Upper lobe of right lung (tissue), 1 donor: ENCODE measurements at regions not wholly inside any gene's neighbourhood (a gene's known extent, or its start where the extent isn't known, plus 50 kb on each side); places are given as distances from the start of the nearest gene placed in this dataset.

Source experiments
- ATAC-seq: fragments of 200-7000 bp; cut with Tn5 transposase; one replicate; pipeline ENCODE4 v1.9.1; 2020; ENCODE audit warnings: mild to moderate bottlenecking, moderate library complexity
- DNase-seq: peaks from one replicate; pipeline ENCODE4 v3.0.0-alpha.2; 2020
- H3K27ac ChIP-seq: fragments of 200-600 bp; one replicate; pipeline ENCODE4 v1.8.0; 2022
- H3K27me3 ChIP-seq: fragments of 200-600 bp; one replicate; pipeline ENCODE4 v1.8.0; 2022; ENCODE audit warnings: mild to moderate bottlenecking
- H3K36me3 ChIP-seq: fragments of 200-600 bp; one replicate; pipeline ENCODE4 v1.8.0; 2022
- H3K4me1 ChIP-seq: fragments of 200-600 bp; one replicate; pipeline ENCODE4 v1.8.0; 2022
- H3K4me3 ChIP-seq: fragments of 200-600 bp; one replicate; pipeline ENCODE4 v1.8.0; 2022; ENCODE audit warnings: mild to moderate bottlenecking
- H3K9me3 ChIP-seq: fragments of 200-600 bp; one replicate; pipeline ENCODE4 v1.8.0; 2022
- CTCF ChIP-seq: fragments of 200-600 bp; IDR thresholded peaks from one replicate; pipeline ENCODE4 v1.8.0; 2022; ENCODE audit warnings: antibody characterized with exemption
- intact Hi-C: fragments of 100-400 bp; cut with DNase I; formaldehyde crosslinking; loops from one replicate; pipeline ENCODE4 v1.11.0; 2022
- donor health status: DM: no; HTN: yes; CAD: no; lungs with severe emphysema.

DNA sequence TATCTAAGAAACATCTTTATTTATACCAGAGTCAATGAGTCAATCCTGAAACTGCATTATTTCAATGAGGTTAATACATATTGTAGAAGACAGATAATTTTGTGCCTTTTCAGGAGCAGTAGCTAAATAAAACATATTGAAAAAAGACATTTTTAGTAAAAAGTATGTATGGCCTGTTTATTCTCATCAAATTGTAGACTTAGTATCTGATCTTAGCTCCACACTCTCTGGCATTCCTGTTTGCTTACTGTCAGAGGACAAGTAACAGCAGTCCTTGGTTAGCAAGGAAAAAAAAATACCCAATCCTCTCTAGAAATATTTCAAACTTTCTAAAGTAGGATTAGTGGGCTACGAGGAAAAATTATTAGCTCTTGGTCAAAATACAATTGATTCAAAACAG lies 50.5 kb upstream of the GUCY1A1 start:
- ATAC-seq = no peak
- intact Hi-C loops = no loop called here

DNA sequence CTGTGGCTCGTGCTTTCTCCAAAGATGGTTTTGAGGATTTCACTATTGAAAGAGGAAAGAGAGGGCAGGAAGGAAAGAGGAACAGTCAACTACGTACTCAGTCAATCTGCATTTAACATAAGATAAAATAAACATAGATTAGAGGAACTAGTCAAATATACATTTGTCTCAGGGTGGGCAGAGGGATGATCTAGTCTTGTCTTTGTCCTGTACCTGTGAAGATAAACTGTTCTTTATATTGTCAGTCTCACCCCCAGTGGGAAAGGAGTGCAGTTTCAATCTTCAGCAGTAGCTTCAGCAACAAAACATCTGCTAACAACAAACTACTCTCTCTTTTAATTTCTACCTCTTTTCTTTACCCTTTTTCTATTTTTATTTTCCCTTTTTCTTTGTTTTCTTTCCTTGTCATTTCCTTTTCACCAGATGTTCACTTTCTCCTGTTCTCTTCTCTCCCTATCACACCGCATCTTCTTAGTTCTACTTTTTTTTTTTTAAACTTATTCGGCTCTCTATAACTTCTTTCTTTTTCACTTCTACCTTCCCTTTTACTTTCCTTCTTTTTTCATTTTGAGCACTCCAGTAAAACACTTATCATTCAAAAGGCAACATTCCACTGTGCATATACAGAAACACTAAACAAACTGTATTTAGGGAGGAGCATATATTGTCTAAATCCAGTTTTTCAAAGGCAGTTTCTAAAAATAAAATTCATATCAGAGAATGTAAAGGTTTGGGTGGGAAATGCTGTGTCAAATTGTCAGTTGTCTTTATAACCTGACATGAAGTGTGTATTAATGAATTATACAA lies 51.4 kb upstream of the GUCY1A1 start:
- H3K4me3 ChIP-seq = no peak overlapping the region
- DNase-seq = no peak
- TF ChIP-seq CTCF = no peak
- peak; percentile 28 for ATAC-seq
- H3K9me3 ChIP-seq = peaks cover 4% of the 10 kb centered on the region
- H3K27me3 ChIP-seq = no peaks in the 10 kb centered on the region
- intact Hi-C loops = no loop called here
- H3K27ac ChIP-seq = no peak overlapping the region
- no peaks in the 10 kb centered on the region for H3K36me3 ChIP-seq
- no peaks in the 10 kb centered on the region for H3K4me1 ChIP-seq

More for the DNA sequence above, 50.5 kb upstream of the GUCY1A1 start:
- no peak for TF ChIP-seq CTCF
- Histone ChIP-seq H3K9me3 (peaks cover 4% of the 10 kb centered on the region), H3K36me3 (no peaks in the 10 kb centered on the region), H3K27ac (no peak overlapping the region), H3K27me3 (no peaks in the 10 kb centered on the region), H3K4me1 (no peaks in the 10 kb centered on the region), H3K4me3 (no peak overlapping the region)
- no peak for DNase-seq

DNA sequence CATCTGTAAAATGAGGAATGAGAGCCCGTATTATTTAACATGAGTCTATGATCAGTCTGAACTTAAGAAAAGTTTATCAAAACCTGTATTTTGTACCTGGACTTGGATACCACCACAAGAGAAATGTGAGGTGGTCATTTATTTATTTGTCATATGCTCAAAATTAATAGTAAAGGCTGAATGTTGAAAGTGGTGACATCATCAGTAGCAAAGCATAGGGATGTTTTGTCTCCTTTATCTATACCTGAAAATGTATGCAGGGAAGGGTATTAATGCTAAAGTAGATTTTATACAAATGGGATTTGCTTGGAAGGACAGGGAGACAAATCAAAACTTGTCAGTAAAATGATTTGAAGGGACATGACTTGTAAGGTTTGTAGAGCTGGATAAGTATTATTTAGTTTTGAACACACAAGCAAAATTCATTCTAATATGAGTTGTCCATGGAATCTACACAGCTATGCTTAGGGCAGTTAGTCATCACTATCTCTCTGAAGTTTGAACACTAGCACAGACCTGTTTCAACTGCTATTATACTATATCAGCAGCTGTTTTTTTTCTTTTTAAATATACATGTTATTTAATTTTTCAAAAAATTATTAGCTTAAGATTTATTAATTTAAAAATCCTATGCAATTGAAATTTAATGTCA lies 52.4 kb upstream of the GUCY1A1 start:
- H3K4me1 ChIP-seq = no peaks in the 10 kb centered on the region
- H3K9me3 ChIP-seq = peaks cover 4% of the 10 kb centered on the region
- no peaks in the 10 kb centered on the region for H3K36me3 ChIP-seq
- intact Hi-C loops = no loop called here
- no peaks in the 10 kb centered on the region for H3K27me3 ChIP-seq
- no peak for TF ChIP-seq CTCF
- H3K4me3 ChIP-seq = no peak overlapping the region
- H3K27ac ChIP-seq = no peak overlapping the region
- DNase-seq = no peak
- ATAC-seq = no peak

GRCh38 chr4:155612074-155612473 lies 54.6 kb upstream of the GUCY1A1 start:
- no peaks in the 10 kb centered on the region for H3K36me3 ChIP-seq
- peaks cover 4% of the 10 kb centered on the region for H3K9me3 ChIP-seq
- no peak overlapping the region for H3K4me3 ChIP-seq
- TF ChIP-seq CTCF = no peak
- H3K27me3 ChIP-seq = no peaks in the 10 kb centered on the region
- H3K4me1 ChIP-seq = no peaks in the 10 kb centered on the region
- ATAC-seq (no peak), DNase-seq (no peak)
- intact Hi-C loops = no loop called here
- no peak overlapping the region for H3K27ac ChIP-seq

GRCh38 chr4:155611501-155611900 lies 55.1 kb upstream of the GUCY1A1 start:
- peaks cover 4% of the 10 kb centered on the region for H3K9me3 ChIP-seq
- H3K27ac ChIP-seq = no peak overlapping the region
- H3K36me3 ChIP-seq = no peaks in the 10 kb centered on the region
- no peaks in the 10 kb centered on the region for H3K4me1 ChIP-seq
- H3K27me3 ChIP-seq = no peaks in the 10 kb centered on the region
- ATAC-seq = no peak
- intact Hi-C loops = no loop called here
- no peak overlapping the region for H3K4me3 ChIP-seq
- no peak for DNase-seq
- TF ChIP-seq CTCF = no peak
